ENCODE measurements at regions not wholly inside any gene's neighbourhood (a gene's known extent, or its start where the extent isn't known, plus 50 kb on each side); places are given as distances from the start of the nearest gene placed in this dataset.

DNA sequence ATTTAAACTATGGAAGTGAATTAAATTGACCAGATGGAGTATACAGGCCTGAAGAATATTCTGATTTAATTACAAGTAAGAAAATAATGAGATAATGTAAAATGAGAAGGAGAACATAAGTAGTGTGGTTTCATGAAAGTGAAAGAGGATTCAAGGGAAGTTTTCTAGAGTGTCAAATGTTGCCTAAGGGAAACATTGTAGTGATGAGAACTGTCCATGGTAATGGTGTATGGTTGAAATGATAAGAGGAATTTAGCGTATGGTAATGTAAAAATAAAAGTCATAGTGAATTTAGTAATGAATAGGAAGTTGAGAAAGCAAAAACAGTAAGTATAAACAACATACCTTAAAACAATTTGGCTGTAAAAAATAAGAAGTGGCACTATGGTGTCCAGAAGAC, 1954.6 kb upstream of the FLRT2 start:
- Histone ChIP-seq H3K4me1 (ENCODE audit: insufficient read depth) (no peaks in the 10 kb centered on the region), H3K79me2 (replicated peaks; ENCODE audit: insufficient read depth) (no peaks in the 10 kb centered on the region), H3K4me2 (no peak overlapping the region), H3K4me3 (no peak overlapping the region), H2AFZ (no peak overlapping the region), H3K9me2 (ENCODE audit: insufficient read depth) (0 out of 2 replicates have a peak, but pooled peaks cover 4% of the 10 kb centered on the region), H4K20me1 (replicated peaks; ENCODE audit: insufficient read depth) (no peaks in the 10 kb centered on the region), H3F3A (replicated peaks; ENCODE audit: low read depth) (no peaks in the 10 kb centered on the region), H3K27ac (ENCODE audit: low read depth) (no peak overlapping the region), H3K27me3 (ENCODE audit: insufficient read depth) (no peaks in the 10 kb centered on the region), H3K36me3 (ENCODE audit: insufficient read depth) (no peaks in the 10 kb centered on the region)
- no peaks in the 10 kb centered on the region for H3K27me3 Mint-ChIP-seq (ENCODE audit: insufficient read depth, low read depth, poor library complexity)
- H3K36me3 Mint-ChIP-seq (ENCODE audit: low read depth), result no peaks in the 10 kb centered on the region
- DNase-seq (ENCODE audit: low spot score) (no peak), ATAC-seq (no peak)
- no peaks in the 10 kb centered on the region for H3K9me3 Mint-ChIP-seq
- no peak overlapping the region for H3K4me3 Mint-ChIP-seq
- TF ChIP-seq, protein P1, sequence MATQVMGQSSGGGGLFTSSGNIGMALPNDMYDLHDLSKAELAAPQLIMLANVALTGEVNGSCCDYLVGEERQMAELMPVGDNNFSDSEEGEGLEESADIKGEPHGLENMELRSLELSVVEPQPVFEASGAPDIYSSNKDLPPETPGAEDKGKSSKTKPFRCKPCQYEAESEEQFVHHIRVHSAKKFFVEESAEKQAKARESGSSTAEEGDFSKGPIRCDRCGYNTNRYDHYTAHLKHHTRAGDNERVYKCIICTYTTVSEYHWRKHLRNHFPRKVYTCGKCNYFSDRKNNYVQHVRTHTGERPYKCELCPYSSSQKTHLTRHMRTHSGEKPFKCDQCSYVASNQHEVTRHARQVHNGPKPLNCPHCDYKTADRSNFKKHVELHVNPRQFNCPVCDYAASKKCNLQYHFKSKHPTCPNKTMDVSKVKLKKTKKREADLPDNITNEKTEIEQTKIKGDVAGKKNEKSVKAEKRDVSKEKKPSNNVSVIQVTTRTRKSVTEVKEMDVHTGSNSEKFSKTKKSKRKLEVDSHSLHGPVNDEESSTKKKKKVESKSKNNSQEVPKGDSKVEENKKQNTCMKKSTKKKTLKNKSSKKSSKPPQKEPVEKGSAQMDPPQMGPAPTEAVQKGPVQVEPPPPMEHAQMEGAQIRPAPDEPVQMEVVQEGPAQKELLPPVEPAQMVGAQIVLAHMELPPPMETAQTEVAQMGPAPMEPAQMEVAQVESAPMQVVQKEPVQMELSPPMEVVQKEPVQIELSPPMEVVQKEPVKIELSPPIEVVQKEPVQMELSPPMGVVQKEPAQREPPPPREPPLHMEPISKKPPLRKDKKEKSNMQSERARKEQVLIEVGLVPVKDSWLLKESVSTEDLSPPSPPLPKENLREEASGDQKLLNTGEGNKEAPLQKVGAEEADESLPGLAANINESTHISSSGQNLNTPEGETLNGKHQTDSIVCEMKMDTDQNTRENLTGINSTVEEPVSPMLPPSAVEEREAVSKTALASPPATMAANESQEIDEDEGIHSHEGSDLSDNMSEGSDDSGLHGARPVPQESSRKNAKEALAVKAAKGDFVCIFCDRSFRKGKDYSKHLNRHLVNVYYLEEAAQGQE (IDR thresholded peaks at IDR 0.05; ENCODE audit: unreplicated experiment), result peak; percentile 33
- TF ChIP-seq, protein P2, sequence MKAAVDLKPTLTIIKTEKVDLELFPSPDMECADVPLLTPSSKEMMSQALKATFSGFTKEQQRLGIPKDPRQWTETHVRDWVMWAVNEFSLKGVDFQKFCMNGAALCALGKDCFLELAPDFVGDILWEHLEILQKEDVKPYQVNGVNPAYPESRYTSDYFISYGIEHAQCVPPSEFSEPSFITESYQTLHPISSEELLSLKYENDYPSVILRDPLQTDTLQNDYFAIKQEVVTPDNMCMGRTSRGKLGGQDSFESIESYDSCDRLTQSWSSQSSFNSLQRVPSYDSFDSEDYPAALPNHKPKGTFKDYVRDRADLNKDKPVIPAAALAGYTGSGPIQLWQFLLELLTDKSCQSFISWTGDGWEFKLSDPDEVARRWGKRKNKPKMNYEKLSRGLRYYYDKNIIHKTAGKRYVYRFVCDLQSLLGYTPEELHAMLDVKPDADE (IDR thresholded peaks at IDR 0.05), result no peak
- H3K4me1 Mint-ChIP-seq, result no peaks in the 10 kb centered on the region
- H3K27ac Mint-ChIP-seq, result no peak overlapping the region

DNA sequence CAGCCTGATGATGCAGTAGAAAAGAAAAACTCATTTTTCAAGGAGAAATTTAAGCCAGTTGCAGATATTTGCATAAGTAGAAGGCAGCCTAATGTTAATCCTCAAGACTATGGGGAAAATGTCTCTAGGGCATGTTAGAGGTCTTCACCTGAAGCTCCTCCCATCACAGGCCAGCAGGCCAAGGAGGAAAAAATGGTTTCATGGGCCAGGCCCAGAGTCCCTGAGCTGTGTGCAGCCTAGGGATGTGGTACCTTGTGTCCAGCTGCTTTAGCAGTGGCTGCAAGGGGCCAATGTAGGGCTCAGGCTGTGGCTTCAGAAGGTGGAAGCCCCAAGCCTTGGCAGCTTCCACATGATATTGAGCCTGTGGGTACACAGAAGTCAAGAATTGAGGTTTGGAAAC, 1946.7 kb upstream of the FLRT2 start:
- Histone ChIP-seq H3K27me3 (ENCODE audit: insufficient read depth) (no peaks in the 10 kb centered on the region), H3K9me2 (ENCODE audit: insufficient read depth) (peaks cover 3% of the 10 kb centered on the region; the same call in 1 of the 2 replicates), H3K79me2 (replicated peaks; ENCODE audit: insufficient read depth) (no peaks in the 10 kb centered on the region), H3K36me3 (ENCODE audit: insufficient read depth) (no peaks in the 10 kb centered on the region), H3K27ac (ENCODE audit: low read depth) (no peak overlapping the region), H3F3A (replicated peaks; ENCODE audit: low read depth) (no peaks in the 10 kb centered on the region), H3K4me3 (no peak overlapping the region), H3K4me2 (no peak overlapping the region), H2AFZ (no peak overlapping the region), H3K4me1 (ENCODE audit: insufficient read depth) (no peaks in the 10 kb centered on the region), H4K20me1 (replicated peaks; ENCODE audit: insufficient read depth) (no peaks in the 10 kb centered on the region)
- no peak for ATAC-seq
- no peak for DNase-seq (ENCODE audit: low spot score)
- Mint-ChIP-seq H3K36me3 (ENCODE audit: low read depth) (peaks cover 9% of the 10 kb centered on the region; the same call in 1 of the 3 replicates), H3K9me3 (peaks cover 16% of the 10 kb centered on the region; the same call in 2 of the 3 replicates), H3K27ac (no peak overlapping the region), H3K4me1 (no peaks in the 10 kb centered on the region), H3K27me3 (ENCODE audit: insufficient read depth, low read depth, poor library complexity) (no peaks in the 10 kb centered on the region), H3K4me3 (no peak overlapping the region)
- TF ChIP-seq JUNB (IDR thresholded peaks at IDR 0.05; ENCODE audit: unreplicated experiment) (no peak), CREB1 (CRISPR knock-in tag; IDR thresholded peaks at IDR 0.05; ENCODE audit: low read depth) (no peak), NANOG (IDR thresholded peaks at IDR 0.05; ENCODE audit: borderline replicate concordance) (no peak), EZH2phosphoT487 (IDR thresholded peaks at IDR 0.05; ENCODE audit: unreplicated experiment) (no peak)
- TF ChIP-seq, protein P2 (IDR thresholded peaks at IDR 0.05), result no peak
- TF ChIP-seq, protein P3, sequence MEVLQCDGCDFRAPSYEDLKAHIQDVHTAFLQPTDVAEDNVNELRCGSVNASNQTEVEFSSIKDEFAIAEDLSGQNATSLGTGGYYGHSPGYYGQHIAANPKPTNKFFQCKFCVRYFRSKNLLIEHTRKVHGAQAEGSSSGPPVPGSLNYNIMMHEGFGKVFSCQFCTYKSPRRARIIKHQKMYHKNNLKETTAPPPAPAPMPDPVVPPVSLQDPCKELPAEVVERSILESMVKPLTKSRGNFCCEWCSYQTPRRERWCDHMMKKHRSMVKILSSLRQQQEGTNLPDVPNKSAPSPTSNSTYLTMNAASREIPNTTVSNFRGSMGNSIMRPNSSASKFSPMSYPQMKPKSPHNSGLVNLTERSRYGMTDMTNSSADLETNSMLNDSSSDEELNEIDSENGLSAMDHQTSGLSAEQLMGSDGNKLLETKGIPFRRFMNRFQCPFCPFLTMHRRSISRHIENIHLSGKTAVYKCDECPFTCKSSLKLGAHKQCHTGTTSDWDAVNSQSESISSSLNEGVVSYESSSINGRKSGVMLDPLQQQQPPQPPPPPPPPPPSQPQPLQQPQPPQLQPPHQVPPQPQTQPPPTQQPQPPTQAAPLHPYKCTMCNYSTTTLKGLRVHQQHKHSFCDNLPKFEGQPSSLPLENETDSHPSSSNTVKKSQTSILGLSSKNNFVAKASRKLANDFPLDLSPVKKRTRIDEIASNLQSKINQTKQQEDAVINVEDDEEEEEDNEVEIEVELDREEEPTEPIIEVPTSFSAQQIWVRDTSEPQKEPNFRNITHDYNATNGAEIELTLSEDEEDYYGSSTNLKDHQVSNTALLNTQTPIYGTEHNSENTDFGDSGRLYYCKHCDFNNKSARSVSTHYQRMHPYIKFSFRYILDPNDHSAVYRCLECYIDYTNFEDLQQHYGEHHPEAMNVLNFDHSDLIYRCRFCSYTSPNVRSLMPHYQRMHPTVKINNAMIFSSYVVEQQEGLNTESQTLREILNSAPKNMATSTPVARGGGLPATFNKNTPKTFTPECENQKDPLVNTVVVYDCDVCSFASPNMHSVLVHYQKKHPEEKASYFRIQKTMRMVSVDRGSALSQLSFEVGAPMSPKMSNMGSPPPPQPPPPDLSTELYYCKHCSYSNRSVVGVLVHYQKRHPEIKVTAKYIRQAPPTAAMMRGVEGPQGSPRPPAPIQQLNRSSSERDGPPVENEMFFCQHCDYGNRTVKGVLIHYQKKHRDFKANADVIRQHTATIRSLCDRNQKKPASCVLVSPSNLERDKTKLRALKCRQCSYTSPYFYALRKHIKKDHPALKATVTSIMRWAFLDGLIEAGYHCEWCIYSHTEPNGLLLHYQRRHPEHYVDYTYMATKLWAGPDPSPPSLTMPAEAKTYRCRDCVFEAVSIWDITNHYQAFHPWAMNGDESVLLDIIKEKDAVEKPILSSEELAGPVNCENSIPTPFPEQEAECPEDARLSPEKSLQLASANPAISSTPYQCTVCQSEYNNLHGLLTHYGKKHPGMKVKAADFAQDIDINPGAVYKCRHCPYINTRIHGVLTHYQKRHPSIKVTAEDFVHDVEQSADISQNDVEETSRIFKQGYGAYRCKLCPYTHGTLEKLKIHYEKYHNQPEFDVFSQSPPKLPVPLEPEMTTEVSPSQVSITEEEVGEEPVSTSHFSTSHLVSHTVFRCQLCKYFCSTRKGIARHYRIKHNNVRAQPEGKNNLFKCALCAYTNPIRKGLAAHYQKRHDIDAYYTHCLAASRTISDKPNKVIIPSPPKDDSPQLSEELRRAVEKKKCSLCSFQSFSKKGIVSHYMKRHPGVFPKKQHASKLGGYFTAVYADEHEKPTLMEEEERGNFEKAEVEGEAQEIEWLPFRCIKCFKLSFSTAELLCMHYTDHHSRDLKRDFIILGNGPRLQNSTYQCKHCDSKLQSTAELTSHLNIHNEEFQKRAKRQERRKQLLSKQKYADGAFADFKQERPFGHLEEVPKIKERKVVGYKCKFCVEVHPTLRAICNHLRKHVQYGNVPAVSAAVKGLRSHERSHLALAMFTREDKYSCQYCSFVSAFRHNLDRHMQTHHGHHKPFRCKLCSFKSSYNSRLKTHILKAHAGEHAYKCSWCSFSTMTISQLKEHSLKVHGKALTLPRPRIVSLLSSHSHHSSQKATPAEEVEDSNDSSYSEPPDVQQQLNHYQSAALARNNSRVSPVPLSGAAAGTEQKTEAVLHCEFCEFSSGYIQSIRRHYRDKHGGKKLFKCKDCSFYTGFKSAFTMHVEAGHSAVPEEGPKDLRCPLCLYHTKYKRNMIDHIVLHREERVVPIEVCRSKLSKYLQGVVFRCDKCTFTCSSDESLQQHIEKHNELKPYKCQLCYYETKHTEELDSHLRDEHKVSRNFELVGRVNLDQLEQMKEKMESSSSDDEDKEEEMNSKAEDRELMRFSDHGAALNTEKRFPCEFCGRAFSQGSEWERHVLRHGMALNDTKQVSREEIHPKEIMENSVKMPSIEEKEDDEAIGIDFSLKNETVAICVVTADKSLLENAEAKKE (CRISPR knock-in tag; IDR thresholded peaks at IDR 0.05), result no peak
- TF ChIP-seq, protein P4, sequence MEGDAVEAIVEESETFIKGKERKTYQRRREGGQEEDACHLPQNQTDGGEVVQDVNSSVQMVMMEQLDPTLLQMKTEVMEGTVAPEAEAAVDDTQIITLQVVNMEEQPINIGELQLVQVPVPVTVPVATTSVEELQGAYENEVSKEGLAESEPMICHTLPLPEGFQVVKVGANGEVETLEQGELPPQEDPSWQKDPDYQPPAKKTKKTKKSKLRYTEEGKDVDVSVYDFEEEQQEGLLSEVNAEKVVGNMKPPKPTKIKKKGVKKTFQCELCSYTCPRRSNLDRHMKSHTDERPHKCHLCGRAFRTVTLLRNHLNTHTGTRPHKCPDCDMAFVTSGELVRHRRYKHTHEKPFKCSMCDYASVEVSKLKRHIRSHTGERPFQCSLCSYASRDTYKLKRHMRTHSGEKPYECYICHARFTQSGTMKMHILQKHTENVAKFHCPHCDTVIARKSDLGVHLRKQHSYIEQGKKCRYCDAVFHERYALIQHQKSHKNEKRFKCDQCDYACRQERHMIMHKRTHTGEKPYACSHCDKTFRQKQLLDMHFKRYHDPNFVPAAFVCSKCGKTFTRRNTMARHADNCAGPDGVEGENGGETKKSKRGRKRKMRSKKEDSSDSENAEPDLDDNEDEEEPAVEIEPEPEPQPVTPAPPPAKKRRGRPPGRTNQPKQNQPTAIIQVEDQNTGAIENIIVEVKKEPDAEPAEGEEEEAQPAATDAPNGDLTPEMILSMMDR (conservative IDR thresholded peaks at IDR 0.05; ENCODE audit: low read depth in 2 of 2), result no peak

Data from GM23338 (cell line).